ENCODE measurements at regions not wholly inside any gene's neighbourhood (a gene's known extent, or its start where the extent isn't known, plus 50 kb on each side); places are given as distances from the start of the nearest gene placed in this dataset.

GRCh38 chr2:19207452-19207851 is 151.0 kb downstream of the OSR1 start:
- Histone ChIP-seq H2AFZ (ENCODE audit: insufficient read depth, low read depth, low read length, poor library complexity, severe bottlenecking) (no peak overlapping the region), H3K4me2 (replicated peaks; ENCODE audit: extremely low read depth, low read length, poor library complexity, severe bottlenecking) (no peak overlapping the region), H3K27me3 (ENCODE audit: control insufficient read depth in 2 of 2, insufficient read depth in 2 of 2, low read length in 2 of 2) (no peaks in the 10 kb centered on the region), H3K79me2 (ENCODE audit: insufficient read depth, low read length) (no peaks in the 10 kb centered on the region), H3K9me3 (replicated peaks in 1 of 2; ENCODE audit: control insufficient read depth in 1 of 2, insufficient read depth in 1 of 2, low read length in 2 of 2) (peaks cover 11 to 19% of the 10 kb centered on the region in 2 donors), H4K20me1 (ENCODE audit: insufficient read depth, low read length) (no peaks in the 10 kb centered on the region), H3K27ac (ENCODE audit: low read depth in 1 of 2, low read length in 2 of 2) (no peak overlapping the region), H3K4me1 (ENCODE audit: control insufficient read depth in 1 of 2, insufficient read depth in 2 of 2, low read length in 2 of 2) (no peaks in the 10 kb centered on the region), H3K9ac (ENCODE audit: insufficient read depth, low read length, poor library complexity, severe bottlenecking) (no peak overlapping the region), H3K4me3 (replicated peaks in 1 of 3; ENCODE audit: low read depth in 2 of 3, low read length in 3 of 3) (no peak overlapping the region), H3K36me3 (replicated peaks in 1 of 2; ENCODE audit: control insufficient read depth in 1 of 2, insufficient read depth in 2 of 2, low read length in 2 of 2) (no peaks in the 10 kb centered on the region)
- intact Hi-C loops (cut with micrococcal nuclease): no loop called here
- Mint-ChIP-seq H3K4me3 (no peak overlapping the region), H3K36me3 (no peaks in the 10 kb centered on the region), H3K27me3 (ENCODE audit: low read depth in 3 of 3) (peaks cover 0 to 2% (median 0%) of the 10 kb centered on the region in 3 donors), H3K27ac (no peak overlapping the region), H3K9me3 (peaks cover 0 to 27% (median 14%) of the 10 kb centered on the region in 7 donors), H3K4me1 (no peaks in the 10 kb centered on the region)
- TF ChIP-seq, protein P1, sequence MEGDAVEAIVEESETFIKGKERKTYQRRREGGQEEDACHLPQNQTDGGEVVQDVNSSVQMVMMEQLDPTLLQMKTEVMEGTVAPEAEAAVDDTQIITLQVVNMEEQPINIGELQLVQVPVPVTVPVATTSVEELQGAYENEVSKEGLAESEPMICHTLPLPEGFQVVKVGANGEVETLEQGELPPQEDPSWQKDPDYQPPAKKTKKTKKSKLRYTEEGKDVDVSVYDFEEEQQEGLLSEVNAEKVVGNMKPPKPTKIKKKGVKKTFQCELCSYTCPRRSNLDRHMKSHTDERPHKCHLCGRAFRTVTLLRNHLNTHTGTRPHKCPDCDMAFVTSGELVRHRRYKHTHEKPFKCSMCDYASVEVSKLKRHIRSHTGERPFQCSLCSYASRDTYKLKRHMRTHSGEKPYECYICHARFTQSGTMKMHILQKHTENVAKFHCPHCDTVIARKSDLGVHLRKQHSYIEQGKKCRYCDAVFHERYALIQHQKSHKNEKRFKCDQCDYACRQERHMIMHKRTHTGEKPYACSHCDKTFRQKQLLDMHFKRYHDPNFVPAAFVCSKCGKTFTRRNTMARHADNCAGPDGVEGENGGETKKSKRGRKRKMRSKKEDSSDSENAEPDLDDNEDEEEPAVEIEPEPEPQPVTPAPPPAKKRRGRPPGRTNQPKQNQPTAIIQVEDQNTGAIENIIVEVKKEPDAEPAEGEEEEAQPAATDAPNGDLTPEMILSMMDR (IDR thresholded peaks at IDR 0.05): no peak
- WGBS (ENCODE audit: insufficient coverage): 100% methylated on average over 3 of the region's 8 CpGs
- no peak for DNase-seq

GRCh38 chr2:19205983-19206533 is 152.4 kb downstream of the OSR1 start:
- Mint-ChIP-seq H3K9me3 (peaks cover 0 to 32% (median 12%) of the 10 kb centered on the region in 7 donors), H3K27me3 (ENCODE audit: low read depth in 3 of 3) (peaks cover 0 to 2% (median 0%) of the 10 kb centered on the region in 3 donors), H3K4me3 (no peak overlapping the region), H3K27ac (no peak overlapping the region), H3K4me1 (no peaks in the 10 kb centered on the region), H3K36me3 (no peaks in the 10 kb centered on the region)
- TF ChIP-seq, protein P1 (IDR thresholded peaks at IDR 0.05): no peak
- Histone ChIP-seq H3K27me3 (ENCODE audit: control insufficient read depth in 2 of 2, insufficient read depth in 2 of 2, low read length in 2 of 2) (no peaks in the 10 kb centered on the region), H3K4me1 (ENCODE audit: control insufficient read depth in 1 of 2, insufficient read depth in 2 of 2, low read length in 2 of 2) (no peaks in the 10 kb centered on the region), H3K36me3 (replicated peaks in 1 of 2; ENCODE audit: control insufficient read depth in 1 of 2, insufficient read depth in 2 of 2, low read length in 2 of 2) (no peaks in the 10 kb centered on the region), H3K9ac (ENCODE audit: insufficient read depth, low read length, poor library complexity, severe bottlenecking) (no peak overlapping the region), H2AFZ (ENCODE audit: insufficient read depth, low read depth, low read length, poor library complexity, severe bottlenecking) (no peak overlapping the region), H3K27ac (ENCODE audit: low read depth in 1 of 2, low read length in 2 of 2) (no peak overlapping the region), H4K20me1 (ENCODE audit: insufficient read depth, low read length) (no peaks in the 10 kb centered on the region), H3K4me2 (replicated peaks; ENCODE audit: extremely low read depth, low read length, poor library complexity, severe bottlenecking) (no peak overlapping the region), H3K79me2 (ENCODE audit: insufficient read depth, low read length) (no peaks in the 10 kb centered on the region), H3K9me3 (replicated peaks in 1 of 2; ENCODE audit: control insufficient read depth in 1 of 2, insufficient read depth in 1 of 2, low read length in 2 of 2) (peaks cover 11 to 22% of the 10 kb centered on the region in 2 donors), H3K4me3 (replicated peaks in 1 of 3; ENCODE audit: low read depth in 2 of 3, low read length in 3 of 3) (no peak overlapping the region)
- 92% methylated on average over 2 of the region's 4 CpGs for WGBS (ENCODE audit: insufficient coverage)
- intact Hi-C loops (cut with micrococcal nuclease): no loop called here
- no peak for DNase-seq

Data from CD14-positive monocyte (primary cell).